Coronary artery (tissue), 2 donors: ENCODE measurements at regions not wholly inside any gene's neighbourhood (a gene's known extent, or its start where the extent isn't known, plus 50 kb on each side); places are given as distances from the start of the nearest gene placed in this dataset.

Experiments
- DNase-seq: peaks from one replicate; pipeline ENCODE4 v3.0.0-alpha.2; 2017; ENCODE audit warnings: low spot score
- H3K27ac ChIP-seq, 2 donors: fragments of 200-600 bp; sonication (generic); one replicate each; pipeline ENCODE4 v1.5.1; 2016 to 2019
- H3K4me3 ChIP-seq: fragments of 200-600 bp; sonication (generic); 2 replicates; pipeline ENCODE4 v1.5.1; 2016; ENCODE audit warnings: mild to moderate bottlenecking, moderate library complexity
- CTCF ChIP-seq: fragments of 200-600 bp; sonication (generic); IDR thresholded peaks from one replicate; pipeline ENCODE4 v1.5.1; 2019; ENCODE audit warnings: antibody characterized with exemption

- DNase-seq: no peak
- no peak for TF ChIP-seq CTCF
- no peak overlapping the region for H3K4me3 ChIP-seq
- H3K27ac ChIP-seq: no peak overlapping the region
These were observed 50.9 kb upstream of the PRICKLE2 start for GRCh38 chr3:64276131-64276530.
